ENCODE measurements at regions not wholly inside any gene's neighbourhood (a gene's known extent, or its start where the extent isn't known, plus 50 kb on each side); places are given as distances from the start of the nearest gene placed in this dataset.

DNA sequence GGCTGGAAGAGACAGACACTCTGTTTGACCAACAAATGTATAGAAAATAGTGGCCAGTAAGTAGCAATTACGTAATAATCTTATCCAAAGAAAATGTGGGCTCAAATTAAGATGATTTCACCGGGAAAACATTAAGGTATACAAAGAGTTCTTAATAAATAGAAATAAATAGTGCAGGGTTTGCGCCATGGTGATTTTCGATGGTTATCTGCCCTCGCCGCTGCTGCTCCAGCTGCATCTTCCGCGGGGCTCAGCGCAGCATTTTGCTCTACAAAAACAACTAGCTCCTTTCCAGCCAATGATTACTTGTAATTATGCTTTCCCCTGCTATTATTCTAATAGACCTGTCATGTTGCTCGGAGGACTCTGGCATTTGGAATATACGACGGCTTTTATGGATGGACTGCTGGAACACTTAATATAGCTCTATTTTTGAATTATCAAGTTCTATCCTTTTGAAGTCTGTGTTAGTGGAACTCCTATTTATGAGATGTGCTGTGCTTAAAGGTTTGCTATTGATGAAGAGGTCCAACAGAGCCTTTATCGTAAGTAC is 103.8 kb downstream of the BUB3 start:
- Histone ChIP-seq H3K27ac (no peak overlapping the region), H3K36me3 (ENCODE audit: insufficient read depth in 1 of 2, low read depth in 1 of 2) (no peaks in the 10 kb centered on the region), H3K4me1 (no peaks in the 10 kb centered on the region), H3K9me3 (no peaks in the 10 kb centered on the region), H3K27me3 (ENCODE audit: insufficient read depth in 3 of 3, low read length in 2 of 3) (no peaks in the 10 kb centered on the region), H3K4me3 (no peak overlapping the region)
- no peak for TF ChIP-seq CTCF (IDR thresholded peaks at IDR 0.05)
- ATAC-seq (no peak), DNase-seq (no peak)
- 93 to 95% (median 94%) methylated on average over 13 of the region's 13 CpGs for WGBS, 3 donors
- intact Hi-C loops (cut with DNase I) = no loop called here

GRCh38 chr10:123259081-123259480 is 104.9 kb downstream of the BUB3 start:
- TF ChIP-seq CTCF (IDR thresholded peaks at IDR 0.05) = no peak
- DNase-seq (no peak), ATAC-seq (no peak)
- H3K27me3 ChIP-seq (ENCODE audit: insufficient read depth in 3 of 3, low read length in 2 of 3) = no peaks in the 10 kb centered on the region
- no peak overlapping the region for H3K27ac ChIP-seq
- H3K4me3 ChIP-seq = no peak overlapping the region
- H3K36me3 ChIP-seq (ENCODE audit: insufficient read depth in 1 of 2, low read depth in 1 of 2) = no peaks in the 10 kb centered on the region
- H3K9me3 ChIP-seq = no peaks in the 10 kb centered on the region
- 84 to 87% (median 87%) methylated on average over 2 of the region's 2 CpGs for WGBS, 3 donors
- intact Hi-C loops (cut with DNase I) = no loop called here
- no peaks in the 10 kb centered on the region for H3K4me1 ChIP-seq

DNA sequence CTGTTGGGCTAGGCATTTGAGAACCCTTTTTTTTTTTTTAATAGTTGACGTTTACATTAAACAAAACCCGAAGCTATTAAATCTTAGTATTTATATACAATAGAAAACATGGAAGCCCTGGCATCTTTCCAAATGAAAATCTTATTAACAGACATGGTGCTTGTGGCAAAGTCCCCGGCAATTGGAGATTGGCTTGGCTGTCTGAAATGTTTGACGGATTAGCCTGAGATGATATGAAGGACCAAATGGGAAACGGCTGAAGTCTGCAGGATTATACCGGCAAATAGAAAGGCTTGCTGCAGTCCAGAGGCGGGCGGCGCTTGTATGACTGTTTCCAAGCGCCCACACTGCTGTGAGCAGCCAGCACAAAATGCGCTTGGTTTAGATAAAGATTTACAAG is 105.6 kb downstream of the BUB3 start:
- no peaks in the 10 kb centered on the region for H3K27me3 ChIP-seq (ENCODE audit: insufficient read depth in 3 of 3, low read length in 2 of 3)
- no peak for DNase-seq
- intact Hi-C loops (cut with DNase I) = no loop called here
- H3K9me3 ChIP-seq = no peaks in the 10 kb centered on the region
- no peak overlapping the region for H3K27ac ChIP-seq
- no peak overlapping the region for H3K4me3 ChIP-seq
- TF ChIP-seq CTCF (IDR thresholded peaks at IDR 0.05) = no peak
- 89 to 92% (median 91%) methylated on average over 11 of the region's 11 CpGs for WGBS, 3 donors
- H3K4me1 ChIP-seq = no peaks in the 10 kb centered on the region
- no peak for ATAC-seq
- H3K36me3 ChIP-seq (ENCODE audit: insufficient read depth in 1 of 2, low read depth in 1 of 2) = no peaks in the 10 kb centered on the region

DNA sequence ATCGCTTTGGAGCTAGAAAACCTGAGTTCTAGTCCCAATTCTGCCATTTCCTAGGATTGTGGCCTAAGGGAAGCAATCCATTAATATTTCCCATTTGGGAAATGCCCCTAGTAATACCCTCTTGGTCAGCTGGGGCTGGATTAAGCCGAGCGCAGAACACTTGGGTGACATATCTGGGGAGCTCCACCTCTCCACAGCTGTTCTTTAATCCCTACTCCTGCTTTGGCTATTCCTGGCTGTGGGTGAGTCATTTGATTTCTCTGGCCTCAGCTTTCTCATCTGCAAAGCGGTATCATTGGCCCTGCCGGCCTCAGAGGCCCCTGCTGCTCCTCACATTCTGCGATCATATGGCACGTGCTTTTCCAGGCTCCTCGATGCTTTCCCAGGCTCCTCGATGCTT is 108.3 kb downstream of the BUB3 start:
- no peak overlapping the region for H3K27ac ChIP-seq
- H3K4me1 ChIP-seq = no peaks in the 10 kb centered on the region
- H3K4me3 ChIP-seq = no peak overlapping the region
- no peaks in the 10 kb centered on the region for H3K9me3 ChIP-seq
- intact Hi-C loops (cut with DNase I) = no loop called here
- WGBS, 3 donors = 60 to 76% (median 73%) methylated on average over 9 of the region's 9 CpGs
- TF ChIP-seq CTCF (IDR thresholded peaks at IDR 0.05) = no peak
- H3K36me3 ChIP-seq (ENCODE audit: insufficient read depth in 1 of 2, low read depth in 1 of 2) = no peaks in the 10 kb centered on the region
- ATAC-seq = no peak
- DNase-seq = no peak
- no peaks in the 10 kb centered on the region for H3K27me3 ChIP-seq (ENCODE audit: insufficient read depth in 3 of 3, low read length in 2 of 3)

- Histone ChIP-seq H3K9me3 (no peaks in the 10 kb centered on the region), H3K4me3 (no peak overlapping the region), H3K27me3 (ENCODE audit: insufficient read depth in 3 of 3, low read length in 2 of 3) (no peaks in the 10 kb centered on the region), H3K4me1 (no peaks in the 10 kb centered on the region), H3K36me3 (ENCODE audit: insufficient read depth in 1 of 2, low read depth in 1 of 2) (no peaks in the 10 kb centered on the region), H3K27ac (no peak overlapping the region)
- WGBS, 3 donors = 89 to 95% (median 93%) methylated on average over 1 of the region's 1 CpG
- DNase-seq (no peak), ATAC-seq (no peak)
- intact Hi-C loops (cut with DNase I) = no loop called here
- no peak for TF ChIP-seq CTCF (IDR thresholded peaks at IDR 0.05)
Measured at GRCh38 chr10:123266971-123267370, 112.8 kb downstream of the BUB3 start.
